Lower lobe of right lung (tissue), 2 donors: ENCODE measurements at regions not wholly inside any gene's neighbourhood (a gene's known extent, or its start where the extent isn't known, plus 50 kb on each side); places are given as distances from the start of the nearest gene placed in this dataset.

Experiments used
- ATAC-seq, 2 donors: fragments of 200-7000 bp; cut with Tn5 transposase; one replicate each; pipeline ENCODE4 v1.9.1; 2020 to 2022; ENCODE audit warnings: mild to moderate bottlenecking in 2 of 2, moderate library complexity in 2 of 2
- DNase-seq: peaks from one replicate; pipeline ENCODE4 v3.0.0-alpha.2; 2020
- H3K27ac ChIP-seq: fragments of 200-600 bp; one replicate; pipeline ENCODE4 v1.8.0; 2022
- H3K27me3 ChIP-seq: fragments of 200-600 bp; one replicate; pipeline ENCODE4 v1.8.0; 2022; ENCODE audit warnings: low read depth
- H3K36me3 ChIP-seq: fragments of 200-600 bp; one replicate; pipeline ENCODE4 v1.8.0; 2022; ENCODE audit warnings: mild to moderate bottlenecking
- H3K4me1 ChIP-seq: fragments of 200-600 bp; one replicate; pipeline ENCODE4 v1.8.0; 2022
- H3K4me3 ChIP-seq: fragments of 200-600 bp; one replicate; pipeline ENCODE4 v1.8.0; 2022; ENCODE audit warnings: mild to moderate bottlenecking
- H3K9me3 ChIP-seq: fragments of 200-600 bp; one replicate; pipeline ENCODE4 v1.8.0; 2022
- intact Hi-C: fragments of 100-400 bp; cut with DNase I; formaldehyde crosslinking; loops from one replicate; pipeline ENCODE4 v1.11.0; 2022
- TF ChIP-seq, protein P1 (sequence below): fragments of 200-600 bp; IDR thresholded peaks from one replicate; pipeline ENCODE4 v1.8.0; 2022; ENCODE audit warnings: antibody characterized with exemption, mild to moderate bottlenecking
- donor health status: DM: no; HTN: yes; CAD: no; lungs with severe emphysema.

DNA sequence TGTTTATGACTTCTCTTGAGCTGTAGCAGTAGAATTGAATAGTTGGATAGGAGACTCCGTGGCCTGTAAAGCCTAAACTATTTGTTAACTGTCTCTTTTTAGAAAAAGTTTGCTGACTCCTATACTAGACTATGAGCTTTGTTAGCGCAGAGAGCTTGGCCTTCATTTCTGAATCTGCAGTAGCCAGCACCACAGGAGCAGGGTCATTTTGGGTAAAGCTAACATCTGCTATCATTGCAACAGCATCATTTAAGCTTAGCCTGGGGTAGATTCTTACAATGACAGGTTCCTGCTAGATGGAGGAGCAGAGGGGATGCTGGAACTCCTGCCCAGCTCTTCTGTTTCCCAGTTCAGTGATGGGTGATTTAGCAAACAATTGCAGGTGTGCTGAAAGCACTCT is 133.7 kb upstream of the ASTN2 start:
- ATAC-seq = no peak
- Histone ChIP-seq H3K27ac (no peak overlapping the region), H3K4me1 (peaks cover 4% of the 10 kb centered on the region), H3K4me3 (no peak overlapping the region), H3K27me3 (no peaks in the 10 kb centered on the region), H3K36me3 (no peaks in the 10 kb centered on the region), H3K9me3 (no peaks in the 10 kb centered on the region)
- TF ChIP-seq, protein P1, sequence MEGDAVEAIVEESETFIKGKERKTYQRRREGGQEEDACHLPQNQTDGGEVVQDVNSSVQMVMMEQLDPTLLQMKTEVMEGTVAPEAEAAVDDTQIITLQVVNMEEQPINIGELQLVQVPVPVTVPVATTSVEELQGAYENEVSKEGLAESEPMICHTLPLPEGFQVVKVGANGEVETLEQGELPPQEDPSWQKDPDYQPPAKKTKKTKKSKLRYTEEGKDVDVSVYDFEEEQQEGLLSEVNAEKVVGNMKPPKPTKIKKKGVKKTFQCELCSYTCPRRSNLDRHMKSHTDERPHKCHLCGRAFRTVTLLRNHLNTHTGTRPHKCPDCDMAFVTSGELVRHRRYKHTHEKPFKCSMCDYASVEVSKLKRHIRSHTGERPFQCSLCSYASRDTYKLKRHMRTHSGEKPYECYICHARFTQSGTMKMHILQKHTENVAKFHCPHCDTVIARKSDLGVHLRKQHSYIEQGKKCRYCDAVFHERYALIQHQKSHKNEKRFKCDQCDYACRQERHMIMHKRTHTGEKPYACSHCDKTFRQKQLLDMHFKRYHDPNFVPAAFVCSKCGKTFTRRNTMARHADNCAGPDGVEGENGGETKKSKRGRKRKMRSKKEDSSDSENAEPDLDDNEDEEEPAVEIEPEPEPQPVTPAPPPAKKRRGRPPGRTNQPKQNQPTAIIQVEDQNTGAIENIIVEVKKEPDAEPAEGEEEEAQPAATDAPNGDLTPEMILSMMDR = no peak
- no peak for DNase-seq
- intact Hi-C loops = no loop called here

DNA sequence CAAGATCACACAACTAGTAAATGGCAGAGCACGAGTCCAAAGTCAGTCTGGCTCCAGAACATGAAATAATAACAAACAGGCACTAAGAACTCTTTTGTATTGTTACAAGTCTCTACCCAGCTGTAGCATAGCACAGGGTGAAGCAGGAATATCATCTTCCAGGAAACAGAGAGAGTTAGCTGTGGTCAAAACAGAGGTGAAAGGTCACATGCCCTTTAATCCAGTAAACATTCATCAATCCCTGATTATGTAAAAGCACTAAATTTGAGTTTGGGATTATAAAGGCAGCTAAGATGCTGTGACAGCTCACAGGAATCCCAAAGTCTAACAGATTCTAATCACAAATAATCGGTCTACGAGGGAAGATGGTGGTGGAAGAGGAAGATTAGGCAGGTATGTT is 133.0 kb upstream of the ASTN2 start:
- no peaks in the 10 kb centered on the region for H3K36me3 ChIP-seq
- ATAC-seq = no peak
- TF ChIP-seq, protein P1 = no peak
- no peak overlapping the region for H3K4me3 ChIP-seq
- peaks cover 4% of the 10 kb centered on the region for H3K4me1 ChIP-seq
- no peak overlapping the region for H3K27ac ChIP-seq
- H3K9me3 ChIP-seq = no peaks in the 10 kb centered on the region
- intact Hi-C loops = no loop called here
- no peak for DNase-seq
- H3K27me3 ChIP-seq = no peaks in the 10 kb centered on the region

DNA sequence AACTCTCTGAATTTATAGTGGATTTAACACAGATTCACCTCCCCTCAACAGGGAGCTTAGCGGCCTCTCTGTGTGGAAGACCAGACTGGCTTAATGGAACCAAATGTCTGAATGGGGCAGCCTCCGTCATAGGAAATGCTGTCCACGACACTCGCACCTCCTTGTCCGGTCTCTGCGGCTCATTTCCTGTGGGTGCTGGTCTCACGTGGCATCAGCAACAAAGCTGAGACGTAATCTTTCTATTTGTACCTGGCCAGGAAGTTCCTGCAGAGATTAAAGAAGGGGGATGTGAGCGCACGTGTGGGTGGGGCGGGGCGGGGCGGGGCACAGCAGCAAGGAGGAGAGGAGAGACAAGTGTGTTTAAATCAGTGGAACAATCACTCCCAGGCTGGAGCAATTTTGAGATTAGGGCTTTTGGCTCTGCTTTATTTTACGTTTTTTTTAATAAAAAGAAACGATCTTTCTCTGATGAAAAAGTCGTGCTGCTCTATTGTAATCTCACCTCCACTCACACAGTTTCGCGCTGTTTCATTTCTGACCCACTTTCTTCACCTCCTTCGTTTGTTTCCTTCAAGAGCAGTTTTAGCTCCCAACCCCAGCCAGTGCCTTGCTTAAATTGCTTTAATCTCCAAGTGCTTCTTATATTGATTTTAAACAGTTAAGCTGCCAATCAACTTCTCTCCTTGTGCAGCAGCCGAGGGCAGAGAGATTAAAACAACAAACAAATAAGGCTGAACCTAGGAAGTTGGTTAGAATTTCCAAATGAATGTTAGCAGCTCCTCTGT is 132.2 kb upstream of the ASTN2 start:
- no peaks in the 10 kb centered on the region for H3K9me3 ChIP-seq
- peak; percentile 35 to 53 for ATAC-seq
- TF ChIP-seq, protein P1 = no peak
- DNase-seq = no peak
- intact Hi-C loops = no loop called here
- no peaks in the 10 kb centered on the region for H3K36me3 ChIP-seq
- H3K27me3 ChIP-seq = no peaks in the 10 kb centered on the region
- H3K4me3 ChIP-seq = peak overlapping the region; percentile 11
- peaks cover 4% of the 10 kb centered on the region for H3K4me1 ChIP-seq
- H3K27ac ChIP-seq = no peak overlapping the region

DNA sequence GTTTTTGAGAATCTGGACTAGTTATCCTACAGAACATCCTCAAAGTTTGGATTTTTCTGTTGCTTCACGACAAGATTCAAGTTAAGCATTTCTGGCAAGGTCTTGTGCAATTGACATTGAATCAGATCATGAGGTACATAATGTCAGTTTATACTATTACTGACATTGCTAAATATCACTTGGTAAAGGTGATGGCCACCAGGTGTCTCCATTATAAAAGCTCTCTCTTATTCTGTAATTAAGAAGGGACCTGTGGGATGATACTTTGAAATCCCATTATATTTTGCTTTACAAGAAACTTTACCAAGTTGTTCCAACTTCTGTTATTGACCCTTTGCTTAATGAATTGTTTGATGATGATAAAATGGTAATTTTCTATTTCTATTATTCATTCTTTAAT is 131.0 kb upstream of the ASTN2 start:
- Histone ChIP-seq H3K27ac (no peak overlapping the region), H3K4me3 (no peak overlapping the region), H3K4me1 (peaks cover 4% of the 10 kb centered on the region), H3K27me3 (no peaks in the 10 kb centered on the region), H3K9me3 (no peaks in the 10 kb centered on the region), H3K36me3 (no peaks in the 10 kb centered on the region)
- TF ChIP-seq, protein P1 = no peak
- DNase-seq = no peak
- intact Hi-C loops = no loop called here
- ATAC-seq = no peak

DNA sequence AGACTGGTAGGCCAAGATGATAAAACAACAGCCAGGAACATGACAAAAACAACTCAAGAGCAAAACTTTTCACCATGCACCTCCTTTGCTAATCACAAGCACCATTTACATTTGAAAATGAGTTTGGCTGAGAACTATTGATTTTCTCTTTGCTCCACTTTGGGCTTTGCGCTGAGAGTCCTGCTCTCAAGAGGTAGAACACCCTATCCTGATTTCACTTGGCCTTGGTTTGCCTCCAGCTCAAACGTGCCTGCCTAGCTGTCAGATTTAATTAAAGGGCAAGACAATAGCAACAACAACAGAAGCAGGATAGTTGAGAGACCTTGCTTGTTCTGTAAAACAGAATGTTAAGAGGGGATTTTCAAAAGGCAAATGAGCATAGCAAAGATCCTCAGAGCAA is 128.2 kb upstream of the ASTN2 start:
- intact Hi-C loops = no loop called here
- TF ChIP-seq, protein P1 = no peak
- no peak for ATAC-seq

More for the DNA sequence above, 128.2 kb upstream of the ASTN2 start:
- no peaks in the 10 kb centered on the region for H3K9me3 ChIP-seq
- H3K4me3 ChIP-seq = no peak overlapping the region
- no peak for DNase-seq
- no peaks in the 10 kb centered on the region for H3K36me3 ChIP-seq
- no peak overlapping the region for H3K27ac ChIP-seq
- H3K27me3 ChIP-seq = no peaks in the 10 kb centered on the region
- peaks cover 4% of the 10 kb centered on the region for H3K4me1 ChIP-seq
